ENCODE measurements at regions not wholly inside any gene's neighbourhood (a gene's known extent, or its start where the extent isn't known, plus 50 kb on each side); places are given as distances from the start of the nearest gene placed in this dataset.

GRCh38 chr17:71480099-71480498 lies 640.7 kb upstream of the SOX9 start:
- no peak for TF ChIP-seq POLR2AphosphoS5 (IDR thresholded peaks at IDR 0.05; ENCODE audit: low read depth, low read length)
- no peak for TF ChIP-seq TAF1 (IDR thresholded peaks at IDR 0.05; ENCODE audit: borderline replicate concordance, low read depth, low read length)
- no peak for TF ChIP-seq POLR2A (IDR thresholded peaks at IDR 0.05; ENCODE audit: low read depth, low read length)
